ENCODE measurements at regions not wholly inside any gene's neighbourhood (a gene's known extent, or its start where the extent isn't known, plus 50 kb on each side); places are given as distances from the start of the nearest gene placed in this dataset.

DNA sequence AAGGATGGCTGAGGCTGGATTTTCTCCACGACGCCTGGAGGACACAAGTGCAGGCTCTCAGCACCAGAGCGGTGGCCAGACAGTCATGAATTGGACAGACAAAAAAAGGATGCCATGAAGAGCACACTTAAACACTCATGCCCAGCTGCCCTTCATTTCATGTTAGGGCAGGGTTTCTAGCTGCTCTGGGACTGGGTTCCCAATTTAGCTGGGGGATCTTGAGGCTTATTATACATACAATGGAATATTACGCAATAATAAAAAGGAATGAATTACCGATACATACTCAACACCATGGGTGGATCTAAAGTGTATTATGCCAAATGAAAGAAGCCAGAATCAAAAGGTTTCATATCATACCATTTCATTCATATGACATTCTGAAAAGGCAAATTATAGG lies 512.1 kb upstream of the LRRC4C start:
- TF ChIP-seq EP300 (IDR thresholded peaks at IDR 0.05), result no peak
- TF ChIP-seq, protein P1, sequence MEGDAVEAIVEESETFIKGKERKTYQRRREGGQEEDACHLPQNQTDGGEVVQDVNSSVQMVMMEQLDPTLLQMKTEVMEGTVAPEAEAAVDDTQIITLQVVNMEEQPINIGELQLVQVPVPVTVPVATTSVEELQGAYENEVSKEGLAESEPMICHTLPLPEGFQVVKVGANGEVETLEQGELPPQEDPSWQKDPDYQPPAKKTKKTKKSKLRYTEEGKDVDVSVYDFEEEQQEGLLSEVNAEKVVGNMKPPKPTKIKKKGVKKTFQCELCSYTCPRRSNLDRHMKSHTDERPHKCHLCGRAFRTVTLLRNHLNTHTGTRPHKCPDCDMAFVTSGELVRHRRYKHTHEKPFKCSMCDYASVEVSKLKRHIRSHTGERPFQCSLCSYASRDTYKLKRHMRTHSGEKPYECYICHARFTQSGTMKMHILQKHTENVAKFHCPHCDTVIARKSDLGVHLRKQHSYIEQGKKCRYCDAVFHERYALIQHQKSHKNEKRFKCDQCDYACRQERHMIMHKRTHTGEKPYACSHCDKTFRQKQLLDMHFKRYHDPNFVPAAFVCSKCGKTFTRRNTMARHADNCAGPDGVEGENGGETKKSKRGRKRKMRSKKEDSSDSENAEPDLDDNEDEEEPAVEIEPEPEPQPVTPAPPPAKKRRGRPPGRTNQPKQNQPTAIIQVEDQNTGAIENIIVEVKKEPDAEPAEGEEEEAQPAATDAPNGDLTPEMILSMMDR (IDR thresholded peaks at IDR 0.05), result no peak
